Gastroesophageal sphincter (tissue), 3 donors: ENCODE measurements at regions not wholly inside any gene's neighbourhood (a gene's known extent, or its start where the extent isn't known, plus 50 kb on each side); places are given as distances from the start of the nearest gene placed in this dataset.

ENCODE experiments used
- POLR2A ChIP-seq, 2 donors: fragments of 450-650 bp; IDR thresholded peaks; one replicate each; pipeline ENCODE4 v1.6.1; 2017; ENCODE audit warnings: antibody characterized with exemption in 2 of 2, mild to moderate bottlenecking in 2 of 2, moderate library complexity in 1 of 2
- POLR2AphosphoS5 ChIP-seq: sonication (generic); formaldehyde crosslinking; IDR thresholded peaks from one replicate; pipeline ENCODE4 v1.6.1; 2017; ENCODE audit warnings: antibody characterized with exemption
- TF ChIP-seq, protein P1 (sequence below), 4 experiments: fragments of 200-600 bp in 2 of 4; fragments of 450-650 bp in 2 of 4; sonication (generic) in 1 of 4; IDR thresholded peaks; one replicate each; pipeline ENCODE4 v1.5.1; 2017 to 2019; ENCODE audit warnings: antibody characterized with exemption in 4 of 4, mild to moderate bottlenecking in 2 of 4, moderate library complexity in 2 of 4

DNA sequence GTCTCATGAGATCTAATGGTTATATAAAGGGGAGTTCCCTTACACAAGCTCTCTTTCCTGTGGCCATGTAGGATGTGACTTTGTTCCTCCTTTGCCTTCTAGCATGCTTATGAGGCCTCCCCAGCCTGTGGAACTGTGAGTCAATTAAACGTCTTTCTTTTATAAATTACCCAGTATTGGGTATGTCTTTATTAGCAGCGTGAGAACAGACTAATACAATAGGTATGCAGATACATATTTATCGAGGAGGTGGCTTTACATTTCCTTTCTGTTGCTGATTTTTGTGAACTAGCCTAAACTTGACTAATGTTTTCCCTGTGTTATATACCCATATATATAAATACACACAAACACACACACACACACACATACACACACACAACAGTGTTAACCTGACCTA, 80.2 kb downstream of the VCX2 start:
- no peak for TF ChIP-seq POLR2AphosphoS5
- TF ChIP-seq POLR2A (IDR thresholded peaks at IDR 0.05) = no peak
- TF ChIP-seq, protein P1, sequence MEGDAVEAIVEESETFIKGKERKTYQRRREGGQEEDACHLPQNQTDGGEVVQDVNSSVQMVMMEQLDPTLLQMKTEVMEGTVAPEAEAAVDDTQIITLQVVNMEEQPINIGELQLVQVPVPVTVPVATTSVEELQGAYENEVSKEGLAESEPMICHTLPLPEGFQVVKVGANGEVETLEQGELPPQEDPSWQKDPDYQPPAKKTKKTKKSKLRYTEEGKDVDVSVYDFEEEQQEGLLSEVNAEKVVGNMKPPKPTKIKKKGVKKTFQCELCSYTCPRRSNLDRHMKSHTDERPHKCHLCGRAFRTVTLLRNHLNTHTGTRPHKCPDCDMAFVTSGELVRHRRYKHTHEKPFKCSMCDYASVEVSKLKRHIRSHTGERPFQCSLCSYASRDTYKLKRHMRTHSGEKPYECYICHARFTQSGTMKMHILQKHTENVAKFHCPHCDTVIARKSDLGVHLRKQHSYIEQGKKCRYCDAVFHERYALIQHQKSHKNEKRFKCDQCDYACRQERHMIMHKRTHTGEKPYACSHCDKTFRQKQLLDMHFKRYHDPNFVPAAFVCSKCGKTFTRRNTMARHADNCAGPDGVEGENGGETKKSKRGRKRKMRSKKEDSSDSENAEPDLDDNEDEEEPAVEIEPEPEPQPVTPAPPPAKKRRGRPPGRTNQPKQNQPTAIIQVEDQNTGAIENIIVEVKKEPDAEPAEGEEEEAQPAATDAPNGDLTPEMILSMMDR (IDR thresholded peaks at IDR 0.05) = no peak
